Neuronal stem cell (in vitro differentiated cells): ENCODE measurements at regions not wholly inside any gene's neighbourhood (a gene's known extent, or its start where the extent isn't known, plus 50 kb on each side); places are given as distances from the start of the nearest gene placed in this dataset.

Source experiments
- DNase-seq: peaks from one replicate; pipeline ENCODE4 v3.0.0-alpha.2; 2013; ENCODE audit warnings: low spot score
- H2AFZ ChIP-seq: one replicate; pipeline ENCODE4 v1.6.1; 2013; ENCODE audit warnings: mild to moderate bottlenecking, low read length, inconsistent platforms
- H2AK5ac ChIP-seq: 2 replicates; pipeline ENCODE4 v1.6.1; 2013; ENCODE audit warnings: low read depth, mild to moderate bottlenecking, inconsistent platforms, low read length, moderate library complexity, mixed read lengths
- H2BK120ac ChIP-seq: 2 replicates; pipeline ENCODE4 v1.6.1; 2013; ENCODE audit warnings: low read depth, mild to moderate bottlenecking, inconsistent platforms, low read length, moderate library complexity, mixed read lengths
- H2BK12ac ChIP-seq: one replicate; pipeline ENCODE4 v1.6.1; 2013; ENCODE audit warnings: low read length, inconsistent platforms
- H2BK15ac ChIP-seq: 2 replicates; pipeline ENCODE4 v1.6.1; 2013; ENCODE audit warnings: mild to moderate bottlenecking, low read length, inconsistent platforms, mixed read lengths
- H2BK5ac ChIP-seq: one replicate; pipeline ENCODE4 v1.6.1; 2013; ENCODE audit warnings: inconsistent platforms, mild to moderate bottlenecking, low read length, moderate library complexity
- H3K14ac ChIP-seq: one replicate; pipeline ENCODE4 v1.6.1; 2013; ENCODE audit warnings: low read length, inconsistent platforms
- H3K18ac ChIP-seq: 2 replicates; pipeline ENCODE4 v1.6.1; 2013; ENCODE audit warnings: low read length, inconsistent platforms
- H3K23ac ChIP-seq: 2 replicates; pipeline ENCODE4 v1.6.1; 2013; ENCODE audit warnings: low read depth, mild to moderate bottlenecking, mixed read lengths, low read length, inconsistent platforms; ENCODE audit not compliant: poor library complexity
- H3K27ac ChIP-seq: replicated peaks from 3 replicates; pipeline ENCODE4 v1.5.1; 2013; ENCODE audit warnings: low read length, inconsistent platforms
- H3K27me3 ChIP-seq, 3 experiments: 2 replicates each; pipeline ENCODE4 v1.6.1; 2013; ENCODE audit warnings: low read length in 3 of 3, mild to moderate bottlenecking in 2 of 3, inconsistent platforms in 1 of 3, low read depth in 1 of 3, mixed read lengths in 1 of 3, moderate library complexity in 1 of 3; ENCODE audit not compliant: control insufficient read depth in 3 of 3, insufficient read depth in 3 of 3
- H3K36me3 ChIP-seq, 2 donors: replicated peaks in 1 of 2; 2 replicates each; pipeline ENCODE4 v1.6.1; 2013; ENCODE audit warnings: low read length in 2 of 2; ENCODE audit not compliant: control insufficient read depth in 2 of 2, insufficient read depth in 2 of 2
- H3K4ac ChIP-seq: 2 replicates; pipeline ENCODE4 v1.6.1; 2013; ENCODE audit warnings: inconsistent platforms, mild to moderate bottlenecking, low read length, moderate library complexity
- H3K4me1 ChIP-seq, 2 donors: 1 replicate in 1 of 2; 2 replicates in 1 of 2; pipeline ENCODE4 v1.6.1; 2013; ENCODE audit warnings: low read length in 2 of 2, low read depth in 1 of 2; ENCODE audit not compliant: control insufficient read depth in 2 of 2, insufficient read depth in 1 of 2
- H3K4me2 ChIP-seq: one replicate; pipeline ENCODE4 v1.6.1; 2013; ENCODE audit warnings: mild to moderate bottlenecking, low read length, inconsistent platforms; ENCODE audit not compliant: insufficient read depth, poor library complexity, severe bottlenecking
- H3K4me3 ChIP-seq, 2 donors: 2 replicates each; pipeline ENCODE4 v1.5.1; 2013; ENCODE audit warnings: low read length in 2 of 2, mild to moderate bottlenecking in 2 of 2, inconsistent platforms in 1 of 2, moderate library complexity in 1 of 2
- H3K79me1 ChIP-seq: one replicate; pipeline ENCODE4 v1.6.1; 2013; ENCODE audit warnings: low read depth, mild to moderate bottlenecking, inconsistent platforms, low read length, moderate library complexity
- H3K9ac ChIP-seq: one replicate; pipeline ENCODE4 v1.6.1; 2013; ENCODE audit warnings: mild to moderate bottlenecking, low read depth, low read length, inconsistent platforms; ENCODE audit not compliant: poor library complexity
- H3K9me3 ChIP-seq, 2 donors: replicated peaks in 1 of 2; 2 replicates each; pipeline versions ENCODE3 to v1.6.1; 2013; ENCODE audit warnings: low read length in 2 of 2, mild to moderate bottlenecking in 2 of 2, inconsistent platforms in 1 of 2, low read depth in 1 of 2, mixed read lengths in 1 of 2, moderate library complexity in 1 of 2; ENCODE audit not compliant: control insufficient read depth in 2 of 2, insufficient read depth in 1 of 2
- H4K8ac ChIP-seq: one replicate; pipeline ENCODE4 v1.6.1; 2013; ENCODE audit warnings: low read depth, mild to moderate bottlenecking, inconsistent platforms, low read length, moderate library complexity
- H4K91ac ChIP-seq: one replicate; pipeline ENCODE4 v1.6.1; 2013; ENCODE audit warnings: low read length, low read depth, mild to moderate bottlenecking, inconsistent platforms; ENCODE audit not compliant: poor library complexity
- WGBS, 2 donors: extraction: QIAGEN DNeasy Blood & Tissue Kit; methylation state at CpG; one replicate each; pipeline ENCODE4 v1.1.7; 2013; ENCODE audit warnings: missing lambda C conversion rate in 2 of 2, mixed read lengths in 1 of 2; ENCODE audit not compliant: insufficient read length in 2 of 2, insufficient replicate concordance in 1 of 2; ENCODE audit errors: extremely low coverage in 2 of 2; 5-methylcytosine and 5-hydroxymethylcytosine counted together

DNA sequence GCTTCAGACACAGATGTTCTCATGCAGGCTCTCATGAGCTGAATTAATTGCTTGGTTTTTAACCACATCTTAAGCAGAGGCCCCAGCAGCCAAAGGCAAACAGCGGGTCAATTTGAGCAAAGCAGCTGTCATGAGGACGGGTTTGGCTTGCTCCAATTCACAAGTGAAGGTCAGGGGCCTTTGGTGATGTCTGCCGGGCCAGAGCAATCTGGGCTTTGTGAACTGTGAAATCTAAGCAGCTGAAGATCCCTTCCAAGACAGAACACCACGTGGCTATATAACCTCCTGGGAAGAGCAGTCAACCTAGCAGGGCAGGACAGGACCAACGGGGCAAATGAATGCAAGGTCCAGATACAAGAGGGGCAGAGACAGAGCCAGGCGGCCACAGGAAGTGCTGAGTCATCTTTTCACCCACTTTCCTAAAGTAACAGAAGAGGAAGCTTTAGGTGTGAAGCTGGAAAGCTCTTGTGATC lies 187.3 kb upstream of the B3GAT1 start:
- no peak for DNase-seq
- H4K91ac ChIP-seq: no peak overlapping the region
- H3K18ac ChIP-seq: no peak overlapping the region
- no peaks in the 10 kb centered on the region for H3K79me1 ChIP-seq
- H3K9me3 ChIP-seq: no peaks in the 10 kb centered on the region
- no peaks in the 10 kb centered on the region for H3K27me3 ChIP-seq
- no peak overlapping the region for H2AK5ac ChIP-seq
- no peaks in the 10 kb centered on the region for H3K36me3 ChIP-seq
- H4K8ac ChIP-seq: no peak overlapping the region
- H3K9ac ChIP-seq: no peak overlapping the region
- no CpG with 5 or more reads among the region's 6 CpGs for WGBS, 2 donors
- no peak overlapping the region for H2BK12ac ChIP-seq
- H3K4me1 ChIP-seq: no peaks in the 10 kb centered on the region
- peak overlapping the region; percentile 6 for H2AFZ ChIP-seq
- no peak overlapping the region for H3K14ac ChIP-seq
- H3K4me2 ChIP-seq: no peak overlapping the region
- H3K27ac ChIP-seq: no peak overlapping the region
- H3K23ac ChIP-seq: no peak overlapping the region
- H3K4me3 ChIP-seq: no peak overlapping the region
- H2BK5ac ChIP-seq: no peak overlapping the region
- H2BK15ac ChIP-seq: no peak overlapping the region
- H3K4ac ChIP-seq: no peak overlapping the region
- no peak overlapping the region for H2BK120ac ChIP-seq

DNA sequence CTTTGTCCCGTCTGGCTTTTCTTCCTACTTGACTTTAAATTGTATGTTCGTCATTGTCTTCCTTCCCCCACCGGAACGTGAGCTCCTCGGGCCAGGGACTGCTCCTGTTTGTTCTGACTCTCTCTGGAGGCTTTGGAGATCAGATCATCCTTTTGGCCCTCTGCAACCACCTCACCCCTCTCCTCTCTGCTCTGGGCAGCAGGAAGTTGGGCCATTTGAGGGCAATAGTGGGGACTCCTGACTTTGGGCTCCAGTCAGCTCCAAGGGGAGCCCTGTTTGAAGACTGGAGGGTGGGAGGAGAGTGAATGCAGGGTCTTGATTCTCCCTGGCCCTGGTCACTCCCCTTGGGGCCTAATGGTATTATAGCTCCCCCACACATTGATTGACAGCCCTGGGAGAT lies 186.3 kb upstream of the B3GAT1 start:
- no peak overlapping the region for H2BK120ac ChIP-seq
- H4K8ac ChIP-seq: no peak overlapping the region
- no peak overlapping the region for H3K18ac ChIP-seq
- no peak overlapping the region for H2BK15ac ChIP-seq
- H3K27ac ChIP-seq: no peak overlapping the region
- H3K4me3 ChIP-seq: no peak overlapping the region
- H2BK5ac ChIP-seq: no peak overlapping the region
- no peak overlapping the region for H3K9ac ChIP-seq
- H3K23ac ChIP-seq: no peak overlapping the region
- no peak overlapping the region for H3K4ac ChIP-seq
- no peak overlapping the region for H3K14ac ChIP-seq
- no peak overlapping the region for H4K91ac ChIP-seq
- no peak overlapping the region for H2AK5ac ChIP-seq
- no peak overlapping the region for H3K4me2 ChIP-seq
- no CpG with 5 or more reads among the region's 5 CpGs for WGBS, 2 donors
- H2AFZ ChIP-seq: no peak overlapping the region
- DNase-seq: no peak
- no peaks in the 10 kb centered on the region for H3K27me3 ChIP-seq
- H3K36me3 ChIP-seq: no peaks in the 10 kb centered on the region
- no peaks in the 10 kb centered on the region for H3K4me1 ChIP-seq
- no peak overlapping the region for H2BK12ac ChIP-seq
- H3K9me3 ChIP-seq: no peaks in the 10 kb centered on the region
- H3K79me1 ChIP-seq: no peaks in the 10 kb centered on the region

DNA sequence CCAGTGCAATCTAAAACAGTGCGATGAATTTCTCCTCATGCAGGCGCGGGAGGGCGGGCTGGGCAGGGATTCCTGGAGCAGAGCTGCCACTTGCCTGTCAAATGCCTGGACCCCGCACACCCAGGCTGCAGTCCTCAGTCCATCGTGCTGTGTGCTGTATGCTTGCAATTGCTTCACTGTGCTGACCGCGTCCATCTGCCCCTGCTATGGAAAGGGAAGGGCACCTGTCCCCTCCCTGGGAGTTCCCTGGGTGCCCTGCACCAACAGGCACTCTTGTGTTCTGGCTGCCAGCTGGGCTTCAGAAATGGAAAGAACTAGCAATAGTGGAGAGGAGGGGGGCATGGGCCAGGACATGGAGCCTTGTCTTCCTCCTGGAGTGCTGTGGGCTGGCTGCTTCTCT lies 185.4 kb upstream of the B3GAT1 start:
- no CpG with 5 or more reads among the region's 8 CpGs for WGBS, 2 donors
- DNase-seq: no peak
- Histone ChIP-seq H3K9me3 (no peaks in the 10 kb centered on the region), H2BK5ac (no peak overlapping the region), H3K79me1 (no peaks in the 10 kb centered on the region), H4K91ac (no peak overlapping the region), H3K4me3 (no peak overlapping the region), H3K18ac (no peak overlapping the region), H2BK120ac (no peak overlapping the region), H3K4me1 (no peaks in the 10 kb centered on the region), H2AK5ac (no peak overlapping the region), H3K4ac (no peak overlapping the region), H3K23ac (no peak overlapping the region), H3K9ac (no peak overlapping the region), H3K36me3 (no peaks in the 10 kb centered on the region), H3K27ac (no peak overlapping the region), H2AFZ (no peak overlapping the region), H3K27me3 (no peaks in the 10 kb centered on the region), H2BK12ac (no peak overlapping the region), H3K14ac (no peak overlapping the region), H3K4me2 (no peak overlapping the region), H2BK15ac (no peak overlapping the region), H4K8ac (no peak overlapping the region)

DNA sequence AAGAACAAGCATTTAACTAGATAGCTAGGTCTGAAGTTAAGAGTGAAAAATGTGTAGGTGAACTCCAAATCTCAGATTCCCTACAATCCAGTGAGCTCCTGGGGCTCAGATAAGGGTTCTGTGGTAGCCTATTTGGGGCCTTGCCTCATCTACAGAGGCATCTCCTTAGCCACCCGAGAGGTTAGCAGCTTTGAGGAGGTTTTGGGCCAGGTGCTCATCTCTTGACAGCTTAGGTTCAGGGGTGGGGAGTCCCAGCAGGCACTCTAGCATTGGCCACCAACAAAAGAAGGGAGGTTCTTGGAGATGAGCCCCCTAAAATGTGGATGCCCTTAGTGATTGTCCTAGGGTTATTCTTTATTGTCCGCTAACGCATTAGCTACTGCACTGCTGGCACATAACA lies 184.4 kb upstream of the B3GAT1 start:
- Histone ChIP-seq H3K18ac (no peak overlapping the region), H4K8ac (no peak overlapping the region), H3K27ac (no peak overlapping the region), H3K9me3 (no peaks in the 10 kb centered on the region), H2AFZ (no peak overlapping the region), H2AK5ac (no peak overlapping the region), H2BK120ac (no peak overlapping the region), H2BK5ac (no peak overlapping the region), H3K79me1 (no peaks in the 10 kb centered on the region), H3K9ac (no peak overlapping the region), H3K27me3 (no peaks in the 10 kb centered on the region), H3K4me1 (no peaks in the 10 kb centered on the region), H2BK12ac (no peak overlapping the region), H2BK15ac (no peak overlapping the region), H3K4ac (no peak overlapping the region), H3K4me3 (no peak overlapping the region), H3K23ac (no peak overlapping the region), H3K14ac (no peak overlapping the region), H3K36me3 (no peaks in the 10 kb centered on the region), H3K4me2 (no peak overlapping the region), H4K91ac (no peak overlapping the region)
- DNase-seq: no peak
- no CpG with 5 or more reads among the region's 3 CpGs for WGBS, 2 donors
